OCI-LY7 (cell line): ENCODE measurements at regions not wholly inside any gene's neighbourhood (a gene's known extent, or its start where the extent isn't known, plus 50 kb on each side); places are given as distances from the start of the nearest gene placed in this dataset.

Experiments
- BruUV-seq: library from RNA; stranded (reverse); fragments of 400-500 nt; replicated peaks from 2 replicates; lab custom pipeline; 2021; lab: Mats Ljungman, UMichigan
- CTCF ChIA-PET: fragments of 300-600 bp; sonication (Branson Sonifier 250); formaldehyde crosslinking; loops from one replicate; lab custom pipeline; 2022; ENCODE audit warnings: antibody characterized with exemption; ENCODE audit not compliant: unreplicated experiment; lab: Charles Lee
- POLR2A ChIA-PET: fragments of 300-600 bp; sonication (Branson Sonifier 250); formaldehyde crosslinking; loops from one replicate; lab custom pipeline; 2022; ENCODE audit warnings: antibody characterized with exemption; lab: Charles Lee
- DNase-seq: peaks from one replicate; pipeline ENCODE4 v3.0.0-alpha.2; 2015; ENCODE audit warnings: low spot score
- H2AFZ ChIP-seq: fragments of 200-600 bp; sonication (generic), shearing (Covaris generic); 2 replicates; pipeline ENCODE4 v1.6.1; 2014; ENCODE audit warnings: mild to moderate bottlenecking, antibody characterized with exemption, low read length, moderate library complexity
- H3K27ac ChIP-seq: fragments of 200-600 bp; sonication (generic); 2 replicates; pipeline ENCODE4 v1.5.1; 2014; ENCODE audit warnings: mixed run types, low read depth, mild to moderate bottlenecking, moderate library complexity, low read length, inconsistent platforms; ENCODE audit not compliant: poor library complexity, severe bottlenecking
- H3K36me3 ChIP-seq: fragments of 200-600 bp; sonication (generic); 2 replicates; pipeline ENCODE4 v1.6.1; 2014; ENCODE audit warnings: mild to moderate bottlenecking, antibody characterized with exemption, low read length, moderate library complexity, mixed read lengths; ENCODE audit not compliant: insufficient read depth
- H3K4me1 ChIP-seq: fragments of 200-600 bp; sonication (generic); 2 replicates; pipeline ENCODE4 v1.5.1; 2014; ENCODE audit warnings: mild to moderate bottlenecking, low read length; ENCODE audit not compliant: insufficient read depth, poor library complexity, severe bottlenecking
- H3K4me2 ChIP-seq: fragments of 200-600 bp; sonication (generic); 2 replicates; pipeline ENCODE4 v1.6.1; 2014; ENCODE audit warnings: mild to moderate bottlenecking, low read length
- H3K4me3 ChIP-seq: fragments of 200-600 bp; sonication (generic); 2 replicates; pipeline ENCODE4 v1.5.1; 2014; ENCODE audit warnings: mild to moderate bottlenecking, low read depth, low read length; ENCODE audit not compliant: poor library complexity, severe bottlenecking
- H3K79me2 ChIP-seq: fragments of 200-600 bp; sonication (generic); 2 replicates; pipeline ENCODE4 v1.6.1; 2016; ENCODE audit warnings: low read depth, mild to moderate bottlenecking, low read length, moderate library complexity, mixed read lengths; ENCODE audit not compliant: insufficient read depth
- H3K9me2 ChIP-seq: fragments of 200-600 bp; sonication (generic); 2 replicates; pipeline ENCODE4 v1.6.1; 2016; ENCODE audit warnings: mild to moderate bottlenecking, low read length, mixed read lengths; ENCODE audit not compliant: insufficient read depth
- H3K9me3 ChIP-seq: fragments of 200-600 bp; sonication (generic); 2 replicates; pipeline ENCODE4 v1.6.1; 2014; ENCODE audit warnings: mild to moderate bottlenecking, mixed run types, low read length, mixed read lengths
- H4K20me1 ChIP-seq: fragments of 200-600 bp; sonication (generic); 2 replicates; pipeline ENCODE4 v1.6.1; 2014; ENCODE audit warnings: mild to moderate bottlenecking, antibody characterized with exemption, low read length, moderate library complexity, mixed read lengths; ENCODE audit not compliant: insufficient read depth
- EZH2phosphoT487 ChIP-seq: fragments of 200-600 bp; sonication (generic); IDR thresholded peaks from 2 replicates; pipeline ENCODE4 v1.6.1; 2018; ENCODE audit warnings: low read depth, borderline replicate concordance, mild to moderate bottlenecking, mixed run types, antibody characterized with exemption, low read length, moderate library complexity, mixed read lengths
- intact Hi-C: fragments of 100-400 bp; cut with micrococcal nuclease; formaldehyde crosslinking; loops from one replicate; pipeline ENCODE4 v1.10.0; 2022; ENCODE audit not compliant: unreplicated experiment
- TF ChIP-seq, protein P1 (sequence below): fragments of 200-600 bp; sonication (generic); conservative IDR thresholded peaks from 2 replicates; pipeline ENCODE4 v1.5.1; 2014; ENCODE audit warnings: mild to moderate bottlenecking, antibody characterized with exemption, low read length, moderate library complexity, mixed read lengths

DNA sequence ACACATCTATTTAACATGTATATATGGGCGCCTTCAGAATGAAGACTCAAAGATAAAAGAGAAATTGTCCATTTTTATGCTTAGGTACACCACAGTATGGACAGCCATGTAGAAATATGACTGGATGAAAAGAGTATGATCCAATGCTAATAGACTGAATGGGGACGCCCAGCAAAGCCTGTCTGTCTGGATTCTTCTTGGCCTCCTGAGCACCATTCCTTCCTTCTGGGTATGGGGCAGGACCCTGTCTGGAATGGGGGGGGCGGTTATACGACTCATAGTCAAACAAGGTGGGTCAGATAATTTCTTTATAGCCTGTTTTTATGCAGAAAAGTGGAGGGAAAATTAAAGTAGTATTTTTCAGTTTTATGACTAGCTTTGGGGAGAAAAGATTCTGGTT, 81.2 kb upstream of the ABCD3 start:
- TF ChIP-seq EZH2phosphoT487, result no peak
- TF ChIP-seq, protein P1, sequence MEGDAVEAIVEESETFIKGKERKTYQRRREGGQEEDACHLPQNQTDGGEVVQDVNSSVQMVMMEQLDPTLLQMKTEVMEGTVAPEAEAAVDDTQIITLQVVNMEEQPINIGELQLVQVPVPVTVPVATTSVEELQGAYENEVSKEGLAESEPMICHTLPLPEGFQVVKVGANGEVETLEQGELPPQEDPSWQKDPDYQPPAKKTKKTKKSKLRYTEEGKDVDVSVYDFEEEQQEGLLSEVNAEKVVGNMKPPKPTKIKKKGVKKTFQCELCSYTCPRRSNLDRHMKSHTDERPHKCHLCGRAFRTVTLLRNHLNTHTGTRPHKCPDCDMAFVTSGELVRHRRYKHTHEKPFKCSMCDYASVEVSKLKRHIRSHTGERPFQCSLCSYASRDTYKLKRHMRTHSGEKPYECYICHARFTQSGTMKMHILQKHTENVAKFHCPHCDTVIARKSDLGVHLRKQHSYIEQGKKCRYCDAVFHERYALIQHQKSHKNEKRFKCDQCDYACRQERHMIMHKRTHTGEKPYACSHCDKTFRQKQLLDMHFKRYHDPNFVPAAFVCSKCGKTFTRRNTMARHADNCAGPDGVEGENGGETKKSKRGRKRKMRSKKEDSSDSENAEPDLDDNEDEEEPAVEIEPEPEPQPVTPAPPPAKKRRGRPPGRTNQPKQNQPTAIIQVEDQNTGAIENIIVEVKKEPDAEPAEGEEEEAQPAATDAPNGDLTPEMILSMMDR, result no peak
- Histone ChIP-seq H3K9me2 (no peaks in the 10 kb centered on the region), H3K4me1 (no peaks in the 10 kb centered on the region), H3K27ac (no peak overlapping the region), H4K20me1 (no peaks in the 10 kb centered on the region), H3K4me2 (no peak overlapping the region), H2AFZ (no peak overlapping the region), H3K4me3 (no peak overlapping the region), H3K79me2 (no peaks in the 10 kb centered on the region), H3K9me3 (no peaks in the 10 kb centered on the region), H3K36me3 (no peaks in the 10 kb centered on the region)
- POLR2A ChIA-PET, result no interaction called here
- no peak for DNase-seq
- no TSS peak for BruUV-seq
- intact Hi-C loops, result no loop called here
- CTCF ChIA-PET, result no interaction called here

- no TSS peak for BruUV-seq
- Histone ChIP-seq H4K20me1 (no peaks in the 10 kb centered on the region), H3K9me2 (no peaks in the 10 kb centered on the region), H3K79me2 (no peaks in the 10 kb centered on the region), H3K9me3 (no peaks in the 10 kb centered on the region), H2AFZ (no peak overlapping the region), H3K4me1 (no peaks in the 10 kb centered on the region), H3K27ac (no peak overlapping the region), H3K4me3 (no peak overlapping the region), H3K36me3 (no peaks in the 10 kb centered on the region), H3K4me2 (no peak overlapping the region)
- peak; percentile 16 for DNase-seq
- no peak for TF ChIP-seq EZH2phosphoT487
- TF ChIP-seq, protein P1, result peak; percentile 64
- ChIA-PET CTCF (no interaction called here), POLR2A (interaction anchor here (0.5 kb wide), 1 partner anchor 567 kb away, joined by 3 read pairs; no protein-coding TSS in a partner anchor)
- intact Hi-C loops, result no loop called here
Measured at GRCh38 chr1:94335950-94336349, 82.2 kb upstream of the ABCD3 start.

DNA sequence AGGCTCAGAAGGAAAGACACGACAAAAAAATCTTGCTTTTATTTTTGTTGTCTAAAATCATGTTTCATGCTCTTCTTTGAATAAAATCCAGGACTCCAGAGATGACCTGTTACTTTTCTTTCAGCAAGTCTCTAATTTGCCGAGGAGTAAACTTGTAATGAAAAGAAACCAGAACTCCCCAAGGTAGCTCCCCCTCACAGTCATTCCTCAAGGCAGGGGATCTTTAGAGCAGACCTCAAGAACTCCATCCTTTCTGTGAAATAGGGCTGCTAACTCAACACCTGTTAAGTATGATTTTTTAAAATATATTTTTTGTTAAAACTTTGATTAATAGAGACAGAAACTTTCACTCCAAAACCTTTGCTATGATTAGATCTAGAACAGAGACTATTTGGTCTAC, 82.7 kb upstream of the ABCD3 start:
- DNase-seq, result no peak
- ChIA-PET POLR2A (no interaction called here), CTCF (no interaction called here)
- H3K9me3 ChIP-seq, result no peaks in the 10 kb centered on the region
- H3K4me1 ChIP-seq, result no peaks in the 10 kb centered on the region
- no peaks in the 10 kb centered on the region for H3K9me2 ChIP-seq
- no peaks in the 10 kb centered on the region for H4K20me1 ChIP-seq
- no peak overlapping the region for H3K27ac ChIP-seq
- H3K4me3 ChIP-seq, result no peak overlapping the region
- no peaks in the 10 kb centered on the region for H3K79me2 ChIP-seq
- TF ChIP-seq EZH2phosphoT487, result no peak
- TF ChIP-seq, protein P1, result no peak
- H3K4me2 ChIP-seq, result no peak overlapping the region
- no peak overlapping the region for H2AFZ ChIP-seq
- intact Hi-C loops, result no loop called here
- BruUV-seq, result no TSS peak
- H3K36me3 ChIP-seq, result no peaks in the 10 kb centered on the region
